GM19397 (cell line): ENCODE measurements at regions not wholly inside any gene's neighbourhood (a gene's known extent, or its start where the extent isn't known, plus 50 kb on each side); places are given as distances from the start of the nearest gene placed in this dataset.
"Not testable (repeated sequence)": the region's sequence is repeated elsewhere in the genome, so short reads cannot be mapped to it uniquely, and the experiment has no call there.

Experiments used
- ATAC-seq: cut with Tn5 transposase; IDR thresholded peaks from one replicate; pipeline ENCODE4 v1.9.1; 2021; ENCODE audit warnings: mild to moderate bottlenecking, moderate library complexity; ENCODE audit not compliant: unreplicated experiment

DNA sequence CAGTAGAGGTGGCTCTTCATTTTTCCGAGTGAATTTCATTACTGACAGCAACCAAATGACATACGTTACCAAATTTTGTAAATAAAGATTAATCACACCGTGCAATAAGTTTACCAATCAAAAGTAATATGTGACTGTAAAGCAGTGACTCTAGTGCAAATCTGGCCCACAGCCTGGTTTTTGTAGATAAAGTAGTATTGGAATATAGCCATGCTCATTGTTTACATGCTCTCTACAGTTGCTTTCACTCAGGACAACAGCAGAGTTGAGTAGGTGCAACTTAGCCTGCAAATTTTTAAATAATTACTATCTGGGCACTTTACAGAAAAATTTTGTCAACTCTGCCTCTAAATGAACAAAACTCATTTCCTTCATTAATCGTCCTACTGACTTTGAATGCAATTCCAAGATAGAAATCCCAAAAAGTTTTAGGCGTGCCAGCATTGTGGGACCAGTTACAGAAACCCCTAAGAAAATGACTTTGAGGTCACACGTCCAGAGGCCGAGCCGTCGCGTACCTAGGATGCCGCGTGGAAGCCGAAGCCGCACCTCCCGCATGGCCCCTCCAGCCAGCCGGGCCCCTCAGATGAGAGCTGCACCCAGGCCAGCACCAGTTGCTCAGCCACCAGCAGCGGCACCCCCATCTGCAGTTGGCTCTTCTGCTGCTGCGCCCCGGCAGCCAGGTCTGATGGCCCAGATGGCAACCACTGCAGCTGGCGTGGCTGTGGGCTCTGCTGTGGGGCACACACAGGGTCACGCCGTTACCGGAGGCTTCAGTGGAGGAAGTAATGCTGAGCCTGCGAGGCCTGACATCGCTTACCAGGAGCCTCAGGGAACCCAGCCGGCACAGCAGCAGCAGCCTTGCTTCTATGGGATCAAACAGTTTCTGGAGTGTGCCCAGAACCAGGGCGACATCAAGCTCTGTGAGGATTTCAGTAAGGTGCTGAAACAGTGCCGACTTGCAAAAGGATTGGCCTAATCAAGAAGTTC lies 180.7 kb upstream of the TLE4 start:
- no peak for ATAC-seq

DNA sequence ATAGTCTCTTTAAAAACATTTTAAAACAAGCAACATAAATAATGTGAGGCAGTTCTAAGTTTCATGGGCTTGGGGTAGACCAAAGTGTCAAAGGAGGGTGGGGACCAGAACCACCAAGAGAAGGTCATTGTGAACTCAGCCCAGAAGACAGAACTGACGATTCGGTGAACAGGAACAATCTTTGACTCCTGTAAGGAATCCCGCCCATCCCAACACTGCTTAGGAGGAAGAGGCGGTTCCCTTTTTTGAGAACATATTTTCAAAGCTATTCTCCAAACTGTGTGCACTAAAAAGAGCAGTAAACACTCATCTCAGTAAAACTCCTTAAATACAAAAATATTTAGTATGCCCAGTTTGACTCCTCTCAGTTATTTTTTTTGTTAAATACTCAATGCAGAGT lies 176.5 kb upstream of the TLE4 start:
- ATAC-seq: no peak

DNA sequence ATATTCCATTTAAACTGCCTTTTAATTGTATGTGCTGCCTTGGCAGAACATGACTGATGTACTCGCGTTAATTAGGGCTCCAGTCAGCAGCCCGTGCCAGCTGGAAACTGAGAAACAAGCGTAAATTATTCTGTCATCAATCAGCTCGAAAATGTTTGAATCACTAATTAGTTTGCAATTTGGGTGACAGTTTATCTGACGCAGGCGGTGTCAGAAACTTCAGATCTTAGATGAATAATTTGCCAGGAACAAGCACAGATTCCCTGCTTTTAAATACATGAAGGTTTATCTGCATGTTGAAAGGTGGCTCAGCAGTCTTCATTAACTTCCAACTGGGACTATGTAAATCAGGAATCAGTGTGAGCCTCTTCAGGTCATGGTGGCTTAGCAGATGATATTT lies 176.0 kb upstream of the TLE4 start:
- no peak for ATAC-seq

DNA sequence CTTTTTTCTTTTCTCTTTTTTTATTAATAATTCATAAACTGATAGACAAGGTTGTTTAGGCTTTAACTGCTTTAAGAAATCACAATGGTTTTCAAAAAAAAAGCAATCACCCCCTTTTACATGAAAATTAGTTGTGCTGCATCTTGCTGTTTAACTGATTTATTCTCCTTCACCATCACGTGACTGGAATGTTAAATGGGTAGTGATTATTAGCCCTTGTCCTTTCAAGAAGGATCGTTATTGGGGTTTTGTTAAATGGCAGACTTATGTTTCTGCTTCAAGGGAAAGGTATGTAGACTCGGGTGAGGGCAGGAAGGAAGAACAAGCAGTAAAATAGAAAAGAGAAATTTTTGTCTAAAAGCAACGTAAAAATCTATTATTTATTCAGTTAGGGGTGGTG lies 175.6 kb upstream of the TLE4 start:
- no peak for ATAC-seq

DNA sequence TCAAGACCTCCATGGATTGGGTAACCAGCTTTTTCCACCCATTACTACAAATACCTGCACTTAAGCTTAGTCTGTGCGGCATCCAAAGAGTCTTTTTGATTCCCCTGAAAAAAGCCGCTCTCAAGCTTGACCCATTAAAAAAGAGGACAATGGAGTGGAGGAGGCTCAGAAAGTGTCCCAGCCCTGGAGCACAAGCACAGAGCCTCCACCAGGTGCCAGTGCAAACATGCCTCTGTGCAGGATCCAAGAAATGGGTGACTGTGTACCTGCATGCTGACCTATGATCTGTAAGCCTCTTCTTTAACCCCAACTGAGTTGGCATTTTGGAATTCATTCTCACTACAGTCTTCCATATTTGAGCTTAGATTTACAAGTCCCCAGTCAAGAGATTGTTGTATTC lies 168.3 kb upstream of the TLE4 start:
- no peak for ATAC-seq

DNA sequence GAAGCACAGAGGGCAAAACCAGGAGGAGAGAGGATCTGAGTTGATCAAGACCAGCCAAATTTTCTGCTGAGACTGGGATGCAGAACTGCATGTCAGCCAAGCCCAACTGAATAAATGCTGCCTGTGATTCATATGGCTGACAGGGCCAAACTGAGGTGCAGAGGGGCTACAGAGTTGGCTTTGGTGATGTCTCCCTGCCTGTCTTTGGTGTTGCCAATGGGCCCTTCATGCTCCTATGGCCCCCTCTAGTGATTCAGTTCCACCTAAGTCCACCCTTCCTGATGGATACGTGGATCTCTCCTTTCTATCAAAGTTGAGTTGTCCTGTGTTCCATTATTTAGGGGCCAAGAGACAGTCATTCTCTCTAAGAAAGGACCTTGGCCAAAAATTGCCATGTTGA lies 163.6 kb upstream of the TLE4 start:
- ATAC-seq: no peak

DNA sequence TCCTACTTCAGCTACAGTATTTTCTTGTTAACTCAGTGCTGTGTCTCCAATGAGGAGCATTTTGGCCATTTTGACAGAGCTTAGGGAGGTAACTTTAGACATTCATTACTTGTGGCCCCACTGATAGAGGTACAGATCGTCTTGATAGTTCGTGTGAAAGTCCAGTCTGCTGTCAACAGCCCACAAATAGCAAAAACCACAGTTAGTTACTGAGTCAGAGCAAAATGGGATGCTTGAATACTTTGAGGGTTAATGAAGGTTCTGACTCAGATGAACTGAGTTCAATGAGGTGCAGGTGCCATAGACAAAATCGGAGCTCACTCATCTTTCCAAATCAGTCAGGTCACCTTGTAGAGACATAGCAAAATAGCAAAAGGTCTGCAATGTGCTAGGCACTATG lies 163.1 kb upstream of the TLE4 start:
- ATAC-seq: no peak

DNA sequence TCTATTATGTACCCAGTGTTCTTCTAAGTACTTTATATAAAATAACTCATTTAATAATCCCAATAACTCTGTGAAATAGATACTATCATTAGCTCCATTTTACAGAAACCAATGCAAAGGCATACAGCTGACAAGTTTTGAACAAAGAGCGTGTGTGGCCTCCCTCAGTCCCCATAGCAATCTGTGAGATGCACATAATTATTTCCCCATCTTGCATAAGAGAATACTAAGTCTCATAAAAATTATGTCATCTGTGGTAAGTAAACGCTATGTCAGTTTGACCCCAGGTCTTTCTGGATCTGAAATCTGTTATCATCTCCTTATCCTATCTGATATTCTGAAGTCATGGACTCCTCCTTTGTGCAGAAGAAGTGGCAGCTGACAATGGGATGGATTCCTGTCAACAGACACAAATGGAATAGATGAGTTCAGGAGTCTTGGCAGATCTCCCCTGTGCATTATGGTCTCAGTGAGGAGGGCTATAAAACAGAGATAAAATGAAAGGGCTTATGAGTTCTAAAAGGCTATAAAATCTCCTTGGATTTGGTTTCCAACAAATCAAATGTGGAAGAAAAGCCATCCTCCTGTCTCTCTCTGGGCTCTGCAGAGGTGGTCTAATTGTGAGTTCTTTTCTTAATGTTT lies 162.5 kb upstream of the TLE4 start:
- ATAC-seq: no peak

DNA sequence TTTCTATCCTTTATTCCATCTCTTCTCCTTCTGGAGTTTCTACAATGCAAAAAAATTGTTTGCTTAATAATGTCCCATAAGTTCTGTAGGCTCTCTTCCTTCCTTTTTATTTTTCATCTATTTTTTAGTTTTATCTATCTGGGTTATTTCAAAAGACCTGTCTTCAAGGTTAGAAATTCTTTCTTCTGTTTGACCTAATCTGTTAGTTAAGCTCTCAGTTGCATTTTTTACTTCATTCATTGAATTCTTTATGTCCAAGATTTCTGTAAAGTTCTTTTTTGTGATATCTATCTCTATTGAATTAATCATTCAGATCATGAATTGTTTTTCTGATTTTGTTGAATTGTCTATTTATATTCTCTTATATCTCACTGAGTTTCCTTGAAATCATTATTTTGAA lies 145.9 kb upstream of the TLE4 start:
- no peak for ATAC-seq

DNA sequence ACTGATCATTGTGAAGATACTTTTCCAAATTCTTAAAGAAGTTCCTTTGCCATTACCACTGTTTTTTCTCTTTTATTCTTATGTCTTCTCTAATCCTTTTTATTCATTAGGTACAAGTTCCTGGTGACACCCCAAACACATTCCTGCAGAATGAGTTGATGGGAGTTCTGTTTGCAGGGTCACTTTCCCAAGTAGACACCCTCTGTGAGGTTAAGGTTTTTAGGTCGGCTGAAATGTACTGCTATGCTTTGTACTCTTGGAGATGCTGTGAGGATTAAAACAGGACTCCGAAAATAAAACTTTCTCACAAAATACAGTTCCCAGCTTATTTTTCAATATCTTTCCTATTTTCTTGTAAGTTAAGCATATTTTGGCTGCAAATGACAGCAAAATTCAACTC lies 143.3 kb upstream of the TLE4 start:
- ATAC-seq: no peak

DNA sequence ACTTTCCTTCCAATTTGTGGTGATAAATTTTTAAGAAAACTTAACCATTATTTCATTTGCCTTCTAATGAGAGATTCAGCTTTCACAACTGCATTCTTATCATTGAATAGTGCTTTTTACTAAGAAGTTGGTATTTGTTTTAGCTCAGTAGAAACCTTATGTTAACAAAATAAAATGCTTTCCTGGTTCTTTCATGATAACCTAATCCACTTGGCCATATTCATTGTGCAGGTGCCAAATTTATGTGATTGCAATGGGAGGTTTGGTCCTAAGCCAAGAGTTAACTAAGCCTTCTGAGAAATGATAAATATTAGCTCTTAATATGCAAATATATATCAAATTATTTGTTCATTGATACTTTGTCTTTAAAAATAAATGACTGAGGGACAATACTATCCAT lies 141.1 kb upstream of the TLE4 start:
- ATAC-seq: no peak

DNA sequence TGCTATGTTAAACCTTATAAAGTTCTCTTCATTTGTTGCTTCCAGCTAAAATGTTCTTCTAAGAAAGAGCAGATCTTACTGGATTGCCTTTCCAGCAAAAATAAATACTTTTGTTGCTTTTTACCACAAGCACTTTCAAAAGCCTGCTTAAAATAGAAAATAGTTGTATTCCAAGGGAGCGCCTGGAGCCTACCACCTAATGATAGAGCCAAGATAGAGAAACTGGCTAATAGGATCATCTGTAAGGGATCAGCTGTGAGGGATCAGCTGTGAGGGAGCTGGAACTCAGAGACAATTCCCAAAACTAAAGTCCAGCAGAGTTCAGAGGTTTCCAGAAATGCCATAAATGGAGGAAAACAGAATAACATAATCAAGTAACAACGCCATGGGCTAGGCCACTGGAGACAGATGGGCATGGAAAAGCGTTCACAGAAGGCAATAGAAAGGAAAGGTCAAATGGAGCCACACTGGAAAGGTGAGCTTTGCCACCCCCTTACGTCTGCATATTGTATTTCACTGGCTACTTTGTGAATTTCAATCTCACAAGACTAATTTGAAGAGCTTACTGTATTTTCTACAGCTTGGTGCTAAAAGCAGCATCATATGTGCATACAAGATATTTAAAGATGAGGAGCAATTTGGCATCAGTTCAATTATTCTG lies 140.6 kb upstream of the TLE4 start:
- no peak for ATAC-seq

DNA sequence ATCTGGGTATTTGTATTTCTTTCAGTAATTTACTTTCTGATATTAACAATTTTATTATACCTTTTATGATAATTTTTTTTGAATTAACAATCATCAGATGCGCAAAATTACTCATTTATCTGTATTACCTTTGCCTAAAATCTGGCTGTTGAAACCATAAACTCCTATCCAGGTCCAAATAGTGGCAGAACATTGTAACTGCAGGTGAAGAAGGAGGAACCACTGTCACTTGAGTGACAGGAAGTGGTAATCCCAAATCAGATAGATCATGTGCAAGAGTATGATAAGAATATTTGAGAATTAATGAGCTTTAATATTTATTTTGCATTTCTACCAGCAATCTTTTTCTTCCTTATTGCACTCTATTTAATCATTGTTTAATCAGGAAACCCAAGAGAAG lies 139.3 kb upstream of the TLE4 start:
- no peak for ATAC-seq

DNA sequence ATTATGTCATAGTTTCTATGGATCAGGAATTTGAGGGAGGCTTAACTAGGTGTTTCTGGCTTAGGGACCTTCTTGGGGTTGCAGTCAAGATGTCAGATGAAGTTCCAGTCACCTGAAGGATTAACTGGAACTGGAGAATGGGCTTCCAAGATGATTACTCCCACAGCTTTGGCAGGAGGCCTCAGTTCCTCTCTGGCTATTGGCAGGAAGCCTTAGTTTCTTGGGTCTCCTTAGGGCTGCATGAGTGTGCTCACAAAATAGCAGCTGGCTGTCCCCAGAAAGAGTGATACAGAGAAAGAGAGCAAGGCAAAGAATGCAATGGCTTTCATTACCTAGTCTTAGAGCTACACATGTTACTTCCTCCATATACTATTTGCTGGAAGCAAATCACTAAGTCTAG lies 138.1 kb upstream of the TLE4 start:
- ATAC-seq: no peak

DNA sequence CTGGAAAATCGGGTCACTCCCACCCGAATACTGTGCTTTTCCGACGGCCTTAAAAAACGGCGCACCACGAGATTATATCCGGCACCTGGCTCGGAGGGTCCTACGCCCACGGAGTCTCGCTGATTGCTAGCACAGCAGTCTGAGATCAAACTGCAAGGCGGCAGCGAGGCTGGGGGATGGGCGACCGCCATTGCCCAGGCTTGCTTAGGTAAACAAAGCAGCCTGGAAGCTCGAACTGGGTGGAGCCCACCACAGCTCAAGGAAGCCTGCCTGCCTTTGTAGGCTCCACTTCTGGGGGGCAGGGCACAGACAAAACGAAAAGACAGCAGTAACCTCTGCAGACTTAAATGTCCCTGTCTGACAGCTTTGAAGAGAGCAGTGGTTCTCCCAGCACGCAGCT lies 132.5 kb upstream of the TLE4 start:
- ATAC-seq: not testable (repeated sequence)

DNA sequence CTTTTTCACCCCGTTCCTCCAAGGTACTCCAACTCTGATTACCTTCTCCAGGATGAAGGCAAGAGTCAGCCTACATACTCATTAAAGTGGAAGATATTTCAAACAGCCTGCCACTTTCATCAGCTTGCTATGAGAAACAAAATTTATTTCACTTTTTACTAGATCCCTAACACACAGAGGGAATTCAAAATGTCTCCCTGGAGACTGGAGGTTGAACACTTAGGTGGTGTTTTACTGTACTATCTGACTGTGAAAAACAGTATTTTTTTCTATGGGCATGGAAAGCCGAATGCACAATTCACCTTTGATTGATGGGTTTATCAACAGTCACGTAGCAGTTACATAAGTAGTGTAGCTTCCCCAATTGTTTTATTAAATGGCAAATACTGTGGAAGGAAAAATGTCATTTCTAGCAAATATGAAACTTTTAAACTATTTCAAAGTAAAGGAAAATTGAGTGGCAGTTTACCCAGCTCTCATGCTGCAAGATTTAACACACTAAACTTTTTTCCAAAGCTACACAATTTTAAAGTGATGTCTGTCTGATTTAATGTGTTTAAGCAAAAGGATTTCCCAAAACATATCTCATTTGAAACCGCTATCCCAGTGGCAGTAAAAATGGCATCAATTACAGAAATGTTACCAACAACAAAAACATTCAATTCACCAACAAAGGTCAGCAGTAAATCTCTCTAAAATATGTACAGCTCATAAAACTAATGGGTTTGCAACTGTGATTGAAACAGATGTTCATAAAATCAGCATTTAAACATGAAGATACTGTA lies 125.0 kb upstream of the TLE4 start:
- ATAC-seq: no peak

DNA sequence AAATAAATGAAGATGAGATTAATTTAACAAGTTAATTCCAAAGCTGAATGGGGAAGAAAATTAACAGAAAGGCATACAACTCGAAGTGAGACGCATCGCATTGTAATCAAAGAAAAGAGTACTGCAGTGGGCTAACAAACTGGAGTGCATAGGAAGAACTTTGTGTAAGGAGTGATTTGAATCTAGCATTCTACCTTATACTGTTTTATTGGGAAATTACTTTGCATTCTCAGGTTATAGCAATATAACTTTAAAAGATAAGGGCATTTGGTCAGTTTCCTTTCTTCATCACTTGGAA lies 124.5 kb upstream of the TLE4 start:
- no peak for ATAC-seq

DNA sequence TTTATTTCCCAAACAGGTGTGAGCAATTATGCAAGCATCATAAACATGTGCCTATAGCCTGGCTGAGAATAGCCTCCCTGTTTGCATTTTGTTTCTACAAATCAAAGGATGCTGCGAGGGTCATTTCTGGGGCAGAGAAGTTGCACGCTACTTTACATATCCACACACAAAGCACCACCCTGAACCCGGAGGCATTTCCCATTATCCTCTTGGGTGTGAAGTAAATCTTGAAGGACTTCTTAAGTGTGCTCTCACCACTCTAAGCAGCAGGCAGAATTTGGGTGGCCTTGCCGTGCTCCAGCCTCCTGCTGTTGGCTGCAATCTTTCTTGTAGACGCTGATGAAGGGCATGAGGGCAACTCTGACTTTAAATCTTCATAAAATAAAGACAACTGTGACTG lies 124.0 kb upstream of the TLE4 start:
- no peak for ATAC-seq

DNA sequence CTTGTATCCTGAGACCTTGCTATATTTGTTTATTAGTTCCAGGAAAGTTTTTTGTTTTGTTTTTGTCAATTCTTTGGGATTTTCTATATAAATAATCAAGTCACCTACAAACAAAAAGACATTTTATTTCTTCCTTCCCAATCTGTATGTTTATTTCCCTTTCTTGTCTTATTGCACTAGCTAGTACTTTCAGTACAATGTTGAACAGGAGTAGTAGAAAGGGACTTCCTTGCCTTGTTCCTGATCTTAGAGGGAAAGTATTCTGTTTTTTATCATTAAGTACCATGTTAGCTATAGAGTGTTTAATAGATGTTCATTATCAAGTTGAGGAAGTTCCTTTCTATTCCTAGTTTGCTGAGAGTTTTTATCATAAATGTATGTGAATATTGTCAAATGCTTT lies 119.5 kb upstream of the TLE4 start:
- ATAC-seq: no peak

DNA sequence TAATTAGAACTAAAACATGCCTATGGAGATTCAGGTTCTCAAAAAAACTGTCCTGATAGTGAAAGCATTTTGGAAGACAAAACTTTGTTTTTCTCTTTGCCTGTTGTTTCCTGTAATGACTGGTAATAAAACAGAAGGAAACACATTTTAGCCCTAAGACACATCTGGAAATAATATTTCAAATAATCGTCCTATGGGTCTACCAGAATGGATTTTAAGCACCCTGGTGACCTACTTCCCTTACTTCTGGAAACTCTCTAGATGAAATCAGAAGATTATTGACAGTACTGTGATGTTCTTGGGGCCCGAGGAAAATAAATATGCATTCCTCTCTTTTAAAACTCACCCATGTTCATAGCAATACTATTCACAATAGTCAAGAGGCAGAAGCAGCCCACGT lies 110.1 kb upstream of the TLE4 start:
- ATAC-seq: no peak

DNA sequence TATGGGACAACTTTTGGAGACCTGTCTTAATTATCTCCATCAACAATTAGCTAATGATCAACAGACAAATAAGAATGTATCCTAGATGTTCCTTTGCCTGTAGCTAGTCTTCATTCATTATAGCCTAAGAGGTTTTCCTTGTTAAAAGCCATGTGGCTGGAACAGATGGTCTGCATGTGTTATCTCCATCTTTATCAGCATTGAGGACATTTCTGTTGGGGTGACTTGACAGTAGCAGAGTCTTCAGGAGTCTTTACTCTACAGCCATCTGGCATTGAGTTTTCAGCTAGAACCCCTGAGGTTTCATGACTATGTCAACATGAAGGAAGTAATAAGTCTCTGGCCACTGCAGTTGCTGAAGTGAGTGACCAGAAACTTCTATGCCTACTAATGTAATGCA lies 106.6 kb upstream of the TLE4 start:
- no peak for ATAC-seq
